GM12864 (cell line): ENCODE measurements at regions not wholly inside any gene's neighbourhood (a gene's known extent, or its start where the extent isn't known, plus 50 kb on each side); places are given as distances from the start of the nearest gene placed in this dataset.

Experiments
- DNase-seq: peaks from one replicate; pipeline ENCODE4 v3.0.0-alpha.2; 2011; ENCODE audit warnings: low read depth
- H3K4me3 ChIP-seq: 2 replicates; pipeline ENCODE4 v1.5.1; 2011; ENCODE audit warnings: mild to moderate bottlenecking, low read depth, low read length, control low read depth
- TF ChIP-seq, protein P1 (sequence below): IDR thresholded peaks from 2 replicates; pipeline ENCODE4 v1.5.1; 2011; ENCODE audit warnings: low read depth, mild to moderate bottlenecking, moderate library complexity, low read length, control low read depth, inconsistent platforms; ENCODE audit errors: missing control alignments

DNA sequence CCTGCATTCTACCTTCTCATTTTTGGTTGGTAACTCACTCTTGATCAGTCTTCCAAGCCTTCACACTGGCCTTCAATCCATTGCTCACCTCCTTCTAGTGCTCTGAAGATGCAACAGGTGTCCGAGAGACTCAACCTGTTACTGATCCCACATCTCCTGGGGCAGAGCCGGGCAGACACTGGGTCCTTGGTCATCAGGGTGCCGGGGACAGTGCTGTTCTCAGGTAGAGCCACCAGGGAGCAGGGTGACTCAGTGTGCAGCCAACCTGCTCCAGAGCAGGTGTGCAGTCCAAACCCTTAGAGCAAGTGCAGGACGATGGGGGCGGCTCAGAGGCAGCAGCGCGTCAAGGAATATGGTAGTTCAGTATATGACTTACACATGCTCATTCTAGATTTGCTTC is 188.4 kb downstream of the DHX15 start:
- H3K4me3 ChIP-seq: no peak overlapping the region
- TF ChIP-seq, protein P1, sequence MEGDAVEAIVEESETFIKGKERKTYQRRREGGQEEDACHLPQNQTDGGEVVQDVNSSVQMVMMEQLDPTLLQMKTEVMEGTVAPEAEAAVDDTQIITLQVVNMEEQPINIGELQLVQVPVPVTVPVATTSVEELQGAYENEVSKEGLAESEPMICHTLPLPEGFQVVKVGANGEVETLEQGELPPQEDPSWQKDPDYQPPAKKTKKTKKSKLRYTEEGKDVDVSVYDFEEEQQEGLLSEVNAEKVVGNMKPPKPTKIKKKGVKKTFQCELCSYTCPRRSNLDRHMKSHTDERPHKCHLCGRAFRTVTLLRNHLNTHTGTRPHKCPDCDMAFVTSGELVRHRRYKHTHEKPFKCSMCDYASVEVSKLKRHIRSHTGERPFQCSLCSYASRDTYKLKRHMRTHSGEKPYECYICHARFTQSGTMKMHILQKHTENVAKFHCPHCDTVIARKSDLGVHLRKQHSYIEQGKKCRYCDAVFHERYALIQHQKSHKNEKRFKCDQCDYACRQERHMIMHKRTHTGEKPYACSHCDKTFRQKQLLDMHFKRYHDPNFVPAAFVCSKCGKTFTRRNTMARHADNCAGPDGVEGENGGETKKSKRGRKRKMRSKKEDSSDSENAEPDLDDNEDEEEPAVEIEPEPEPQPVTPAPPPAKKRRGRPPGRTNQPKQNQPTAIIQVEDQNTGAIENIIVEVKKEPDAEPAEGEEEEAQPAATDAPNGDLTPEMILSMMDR: no peak
- no peak for DNase-seq

DNA sequence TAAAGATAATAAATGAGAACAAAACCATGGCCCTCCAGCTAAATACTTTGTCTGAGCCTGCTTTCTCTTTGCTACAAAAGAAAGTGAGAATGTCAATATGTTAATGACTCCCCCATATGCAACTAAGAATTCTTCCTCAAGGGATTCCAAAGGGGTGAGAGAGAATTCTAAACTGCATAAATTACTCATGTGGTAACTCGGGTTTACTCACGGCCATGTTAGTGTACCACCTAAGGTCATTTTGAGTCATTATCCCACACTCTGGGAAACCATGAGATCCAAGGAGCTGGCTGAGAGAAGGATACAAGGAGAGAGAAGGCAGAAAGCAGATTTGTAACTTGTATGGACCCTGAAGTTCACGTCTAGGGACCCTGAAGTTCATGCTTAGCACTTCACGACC is 190.3 kb downstream of the DHX15 start:
- TF ChIP-seq, protein P1: no peak
- no peak for DNase-seq
- H3K4me3 ChIP-seq: no peak overlapping the region

DNA sequence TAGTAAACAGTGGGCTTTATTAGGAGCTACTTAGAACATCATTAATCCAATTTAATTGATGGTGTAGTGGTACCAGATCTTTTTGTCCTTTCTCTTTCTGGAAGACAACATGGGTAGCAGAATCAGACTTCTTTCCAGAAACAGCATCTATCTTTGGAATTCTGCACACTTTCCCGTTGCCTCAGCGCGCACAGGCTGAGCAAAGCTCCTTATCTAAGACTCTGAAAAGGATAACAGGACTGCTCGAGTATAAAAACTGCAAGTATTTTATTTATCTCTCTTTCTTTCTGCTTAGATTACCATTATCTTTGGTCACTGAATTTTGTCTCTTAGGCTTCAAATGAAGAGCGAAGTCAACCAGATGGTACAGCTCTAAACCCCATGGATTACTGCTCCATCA is 191.7 kb downstream of the DHX15 start:
- TF ChIP-seq, protein P1: no peak
- no peak overlapping the region for H3K4me3 ChIP-seq
- DNase-seq: no peak

DNA sequence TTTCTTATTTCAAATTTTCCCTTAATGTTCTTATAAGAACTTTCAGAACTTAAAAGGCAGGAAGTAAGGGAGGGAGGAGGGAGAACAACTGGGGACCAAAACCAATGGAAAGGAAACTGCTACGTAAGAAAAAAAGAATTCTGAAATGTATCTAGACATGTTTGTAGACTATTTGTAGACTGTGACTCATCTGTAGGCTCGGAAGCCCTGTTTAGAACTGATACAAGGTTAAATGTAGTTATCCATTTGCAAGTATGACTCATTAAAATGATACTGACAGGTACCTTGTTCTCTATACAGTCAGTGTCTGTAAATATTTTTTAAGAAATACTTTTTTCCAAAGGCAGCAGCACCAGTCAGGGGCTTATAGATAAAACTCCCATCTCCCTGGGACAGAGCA is 202.0 kb downstream of the DHX15 start:
- TF ChIP-seq, protein P1: no peak
- H3K4me3 ChIP-seq: no peak overlapping the region
- DNase-seq: no peak

DNA sequence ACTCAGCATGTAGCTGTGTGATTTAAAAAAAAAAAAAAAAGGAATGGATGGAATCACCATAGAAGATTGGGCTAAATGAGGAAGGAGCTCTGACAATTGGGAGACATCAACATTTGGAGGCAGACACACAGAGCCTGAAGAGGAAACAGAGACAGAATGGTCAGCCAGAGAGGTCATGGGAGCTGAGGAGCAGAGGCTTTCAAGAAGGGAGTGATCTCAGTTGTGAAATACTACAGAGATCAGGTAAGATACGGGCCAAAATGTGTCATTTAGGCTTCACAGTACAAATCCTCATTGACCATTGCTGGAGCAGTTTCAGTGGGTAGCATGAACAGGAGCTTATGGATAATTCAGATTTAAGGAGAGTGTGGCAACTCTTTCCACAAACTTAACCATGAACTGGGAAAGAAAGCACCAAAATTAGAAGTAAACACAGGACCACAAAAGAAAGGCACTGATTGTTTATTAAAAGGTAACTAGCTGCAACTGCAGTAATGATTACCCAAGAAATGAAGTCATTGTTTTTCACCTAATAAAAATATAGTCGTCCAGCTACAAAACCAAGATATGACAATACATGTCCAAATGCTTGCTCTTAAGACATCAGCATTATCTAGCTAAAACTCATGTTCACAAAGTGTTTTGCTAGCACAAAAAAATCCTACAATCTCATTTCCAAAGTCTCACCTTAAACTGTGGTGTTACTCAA is 203.2 kb downstream of the DHX15 start:
- H3K4me3 ChIP-seq: no peak overlapping the region
- DNase-seq: no peak
- TF ChIP-seq, protein P1: no peak

DNA sequence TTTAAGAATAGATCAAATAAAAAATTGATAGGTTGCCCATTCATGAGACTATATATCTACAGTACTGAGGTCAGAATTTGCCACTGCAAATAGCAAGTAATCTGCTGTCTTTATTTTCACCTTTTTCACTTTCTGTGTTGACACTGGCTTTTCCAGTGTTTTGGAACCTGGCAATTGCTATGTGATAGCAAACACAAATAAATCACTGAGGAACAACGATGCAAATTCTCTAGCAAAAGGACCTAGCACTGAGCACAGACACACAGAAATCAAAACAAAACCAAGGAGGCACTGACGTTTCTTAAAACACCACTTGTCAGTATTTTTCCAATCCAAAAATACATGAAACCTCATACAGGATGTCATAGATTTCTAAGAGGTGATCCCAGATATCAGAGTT is 210.7 kb downstream of the DHX15 start:
- TF ChIP-seq, protein P1: no peak
- no peak for DNase-seq

DNA sequence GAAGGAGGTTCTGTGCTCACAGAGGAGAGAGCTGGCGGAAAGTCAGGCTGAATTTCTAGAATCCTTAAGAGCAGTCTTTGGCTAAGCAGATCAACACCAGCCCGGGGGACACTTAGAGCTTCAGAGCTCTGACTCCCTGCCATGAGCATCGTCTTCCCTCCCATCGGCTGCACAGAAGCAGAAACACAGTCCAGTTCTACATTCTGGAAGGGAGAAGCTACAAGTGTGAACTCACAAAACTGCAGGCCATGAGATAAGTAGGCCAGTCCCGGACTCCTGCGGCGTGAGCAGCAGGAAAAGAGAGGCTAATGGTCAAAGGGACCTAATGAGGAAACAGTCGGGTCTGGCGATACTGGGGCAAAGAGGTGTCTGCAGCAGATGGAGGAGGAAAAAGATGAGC is 211.5 kb downstream of the DHX15 start:
- DNase-seq: no peak
- no peak overlapping the region for H3K4me3 ChIP-seq
- TF ChIP-seq, protein P1: no peak

More for the DNA sequence above, 210.7 kb downstream of the DHX15 start:
- H3K4me3 ChIP-seq: no peak overlapping the region
